ENCODE measurements at regions not wholly inside any gene's neighbourhood (a gene's known extent, or its start where the extent isn't known, plus 50 kb on each side); places are given as distances from the start of the nearest gene placed in this dataset.
"Not testable (repeated sequence)": the region's sequence is repeated elsewhere in the genome, so short reads cannot be mapped to it uniquely, and the experiment has no call there.

DNA sequence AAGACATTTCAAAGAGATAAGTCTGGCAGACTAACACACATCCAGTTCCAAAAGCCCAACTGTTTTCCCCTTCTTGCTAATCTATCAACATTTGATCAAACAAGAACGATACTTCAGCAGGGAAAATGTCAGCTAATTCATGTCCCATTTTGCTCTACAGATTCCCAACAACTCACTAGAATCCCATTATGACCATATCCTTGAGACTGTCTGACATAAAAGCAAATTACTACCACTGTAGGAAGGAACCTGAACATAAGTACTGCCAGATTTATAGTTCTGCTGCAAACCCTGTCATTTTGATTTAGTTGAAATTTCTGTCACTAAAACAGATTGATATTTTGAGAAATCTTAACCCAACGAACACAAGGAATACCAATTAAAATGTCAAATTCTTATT, 193.0 kb upstream of the REG3G start:
- DNase-seq (ENCODE audit: low spot score): no peak

DNA sequence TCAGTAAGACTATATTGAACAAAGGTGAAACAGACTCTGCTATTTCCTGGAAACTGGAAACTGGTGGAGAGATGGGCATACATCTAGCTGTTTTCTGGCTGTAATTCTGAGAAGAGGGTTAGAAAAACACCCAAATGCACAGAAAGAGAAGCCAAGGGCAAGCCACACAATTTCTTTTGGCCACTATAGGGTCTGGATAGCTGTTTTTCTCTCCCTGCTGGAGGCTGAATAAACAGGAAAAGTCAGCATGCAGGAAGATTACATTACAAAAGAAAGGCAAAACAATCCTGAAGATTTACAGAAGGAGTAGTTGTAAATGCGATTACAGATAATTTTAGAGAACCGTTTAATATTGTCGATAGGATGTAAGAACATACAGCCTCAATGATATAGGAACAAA, 186.2 kb upstream of the REG3G start:
- DNase-seq (ENCODE audit: low spot score): no peak

DNA sequence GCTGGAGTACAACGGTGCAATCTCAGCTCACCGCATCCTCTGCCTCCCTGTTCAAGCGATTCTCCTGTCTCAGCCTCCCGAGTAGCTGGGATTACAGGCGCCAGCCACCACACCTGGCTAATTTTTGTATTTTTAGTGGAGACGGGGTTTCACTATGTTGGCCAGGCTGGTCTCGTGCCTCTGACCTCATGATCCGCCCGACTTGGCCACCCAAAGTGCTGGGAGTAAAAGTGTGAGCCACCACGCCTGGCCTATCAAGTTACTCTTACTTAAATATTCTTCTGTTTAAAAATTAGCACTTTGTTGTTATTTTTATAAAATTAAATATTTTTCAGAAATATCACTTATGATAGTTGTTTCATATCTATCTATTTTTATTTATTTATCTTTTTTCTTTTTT, 185.2 kb upstream of the REG3G start:
- DNase-seq (ENCODE audit: low spot score): not testable (repeated sequence)

DNA sequence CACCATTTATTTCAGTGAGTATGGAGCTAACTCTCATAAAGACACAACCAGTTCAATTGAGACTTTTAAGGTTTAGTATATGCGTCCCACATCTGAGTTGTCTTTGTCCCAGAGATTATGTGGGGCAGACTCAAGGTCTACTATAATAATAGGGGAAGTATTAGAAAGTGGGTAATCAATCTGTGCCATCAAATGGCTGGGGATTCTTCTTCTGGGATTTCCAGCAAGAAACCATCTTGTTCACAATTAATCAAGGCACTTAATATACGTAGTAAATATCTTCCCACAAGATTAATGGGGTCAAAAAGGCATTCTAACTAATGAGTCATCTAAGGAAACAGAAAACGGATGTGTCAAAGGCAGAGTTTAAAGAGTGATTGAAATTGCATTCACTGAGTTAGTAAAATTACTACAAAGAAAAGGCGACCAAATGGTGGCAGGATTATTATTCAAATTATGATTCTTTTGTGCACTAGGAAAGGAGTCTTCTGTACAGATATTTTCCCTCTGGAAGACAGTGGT, 179.8 kb upstream of the REG3G start:
- DNase-seq (ENCODE audit: low spot score): no peak

DNA sequence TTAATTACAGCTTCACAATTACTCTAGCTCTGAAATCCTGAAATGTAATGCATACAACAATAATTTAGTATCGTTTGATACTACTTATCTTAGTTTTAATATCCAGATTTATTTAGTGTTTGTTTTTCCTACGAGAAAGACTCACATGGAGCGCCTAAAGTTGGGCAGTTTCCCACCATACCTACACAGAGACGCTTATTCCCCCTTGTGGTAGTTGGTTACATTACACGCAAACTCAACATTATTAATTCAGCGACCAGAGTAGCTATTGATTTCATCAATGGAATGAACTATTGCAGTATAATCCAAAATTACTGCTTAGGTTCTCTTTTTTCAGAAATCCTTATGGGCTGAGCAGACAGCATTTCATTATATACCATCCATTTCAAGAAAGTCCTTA, 164.0 kb upstream of the REG3G start:
- no peak for DNase-seq (ENCODE audit: low spot score)

DNA sequence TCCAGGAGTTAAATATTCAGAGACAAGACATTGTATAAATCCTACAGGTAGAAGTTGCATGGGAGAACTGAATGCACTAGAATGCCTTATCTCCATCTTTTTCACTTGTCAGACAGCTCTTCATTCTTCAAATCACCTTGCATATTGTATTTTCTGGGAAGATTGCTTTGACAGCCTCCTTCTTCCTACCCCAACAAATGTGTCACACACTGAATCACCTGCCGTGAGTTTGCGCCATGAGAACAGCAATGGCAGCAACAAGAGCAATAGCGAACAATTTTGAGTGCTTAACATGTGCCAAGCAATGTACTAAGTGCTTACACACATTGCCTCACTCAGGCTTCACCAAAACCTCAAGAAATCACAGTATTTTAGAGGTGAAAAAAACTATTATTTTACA, 161.3 kb upstream of the REG3G start:
- DNase-seq (ENCODE audit: low spot score): no peak

DNA sequence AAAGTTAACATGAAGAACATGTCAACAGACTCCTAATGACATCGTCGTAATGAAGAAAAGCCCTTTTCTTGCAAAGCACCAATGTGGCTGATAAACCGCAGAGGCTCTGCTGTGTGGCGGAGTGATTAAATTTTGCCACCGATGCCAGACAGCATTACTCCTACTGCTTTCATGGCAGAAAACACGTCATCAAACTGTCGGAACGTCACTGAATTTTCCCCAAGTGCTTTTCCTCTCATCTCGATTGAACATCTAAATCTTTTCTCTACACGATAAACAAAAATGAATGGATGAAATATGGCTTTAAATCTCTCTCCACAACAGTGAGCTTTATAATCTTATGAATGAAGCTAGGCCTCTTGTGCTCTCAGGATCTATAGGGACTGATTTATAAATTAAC, 159.8 kb upstream of the REG3G start:
- DNase-seq (ENCODE audit: low spot score): no peak

DNA sequence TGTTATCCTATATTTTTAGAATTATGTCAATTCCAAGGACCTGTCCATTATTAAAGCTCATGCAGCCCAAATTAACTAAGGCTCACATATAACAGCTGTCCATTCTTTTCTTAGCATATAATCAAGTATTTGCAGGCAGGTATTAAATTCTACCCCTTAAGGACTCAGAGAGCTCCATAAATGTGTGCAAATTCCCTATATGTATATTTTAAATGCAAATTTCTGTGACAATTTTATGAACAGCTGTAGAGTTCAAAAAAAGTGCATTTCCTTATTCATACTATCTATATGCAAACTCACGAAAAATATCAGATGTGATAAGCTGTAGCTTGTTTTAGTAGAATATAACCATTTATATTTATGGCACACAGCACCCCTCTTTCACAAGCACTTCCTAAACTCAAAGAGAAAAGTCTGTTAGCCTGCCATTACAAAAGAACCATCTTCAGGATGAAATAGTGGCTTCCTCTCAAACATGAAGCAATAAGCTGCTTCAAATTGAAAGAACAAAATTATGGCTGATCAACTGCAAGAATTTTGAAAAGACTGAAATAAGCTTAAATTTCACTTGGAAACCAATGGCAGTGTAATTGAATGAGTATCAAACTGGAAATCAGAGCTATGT, 155.0 kb upstream of the REG3G start:
- DNase-seq (ENCODE audit: low spot score): no peak

DNA sequence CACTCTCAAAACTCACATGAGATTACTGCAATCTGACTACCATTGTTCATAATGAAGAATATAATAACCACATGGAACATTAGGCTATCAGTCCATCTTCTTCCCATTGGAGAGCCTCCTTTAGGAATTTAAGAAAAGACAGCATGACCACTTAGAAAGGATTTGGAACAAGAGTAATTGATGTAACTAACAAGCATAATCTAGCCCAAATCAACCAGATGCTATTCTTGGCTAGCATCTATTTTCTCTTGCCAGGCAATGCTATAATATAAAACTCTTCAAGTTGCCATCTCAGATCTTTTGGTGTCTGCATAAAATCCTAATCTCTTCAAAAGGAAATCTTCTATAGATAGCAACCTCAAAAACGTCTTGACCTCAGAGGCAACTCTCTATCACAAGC, 152.0 kb upstream of the REG3G start:
- DNase-seq (ENCODE audit: low spot score): no peak

DNA sequence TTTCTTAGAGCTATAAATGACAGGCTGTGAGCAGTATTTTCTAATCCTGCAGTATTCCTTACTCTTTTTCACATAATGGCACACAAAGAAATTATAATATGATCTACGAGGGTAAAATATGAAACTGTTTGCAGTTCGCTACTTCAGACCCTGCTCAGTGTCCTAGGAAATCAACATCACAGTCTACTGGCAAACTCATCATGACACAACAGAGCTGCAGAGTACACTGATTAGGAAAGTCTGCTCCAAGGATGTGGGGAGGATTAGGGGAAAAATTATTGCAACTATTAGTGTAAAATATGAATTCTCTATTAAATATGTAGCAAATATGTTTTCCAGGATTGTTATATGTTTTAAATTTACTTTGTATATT, 149.2 kb upstream of the REG3G start:
- no peak for DNase-seq (ENCODE audit: low spot score)

DNA sequence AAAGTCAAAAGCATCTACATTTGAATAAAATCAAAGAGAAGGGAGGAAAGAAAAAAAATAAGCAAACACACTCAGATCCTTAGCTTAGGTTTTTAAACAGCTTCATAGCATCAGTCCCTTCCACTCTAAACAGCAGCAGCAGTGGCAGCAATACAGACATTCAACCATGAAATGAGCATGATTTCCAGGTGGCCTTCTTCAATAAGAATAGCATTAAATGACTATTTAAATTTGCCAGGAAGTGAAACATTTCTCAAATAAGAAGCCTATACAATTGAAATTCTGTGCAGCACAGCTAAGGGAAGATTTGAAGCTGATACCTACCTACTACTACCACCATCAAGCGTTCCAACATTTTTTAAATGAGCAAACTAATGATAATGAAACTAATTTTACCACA, 138.1 kb upstream of the REG3G start:
- DNase-seq (ENCODE audit: low spot score): no peak

DNA sequence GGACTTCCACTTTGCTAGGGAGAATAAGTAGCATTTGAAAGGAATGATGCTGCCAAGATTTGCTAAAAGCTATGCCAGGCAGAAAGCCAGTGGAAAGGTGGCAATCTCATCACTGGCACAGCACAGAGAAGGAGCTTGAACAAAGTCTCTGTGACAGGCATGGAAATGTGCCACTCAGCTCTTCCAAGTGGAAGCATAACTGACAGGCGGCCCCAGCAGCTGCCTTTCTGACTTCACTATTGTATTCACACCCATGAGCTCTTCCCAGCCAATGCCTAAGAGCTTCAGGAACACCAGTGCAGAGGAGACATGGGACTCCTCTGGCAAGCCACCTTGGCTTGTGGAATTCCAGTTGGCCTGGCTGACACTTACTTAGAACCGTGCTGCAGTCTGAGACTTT, 134.6 kb upstream of the REG3G start:
- no peak for DNase-seq (ENCODE audit: low spot score)

DNA sequence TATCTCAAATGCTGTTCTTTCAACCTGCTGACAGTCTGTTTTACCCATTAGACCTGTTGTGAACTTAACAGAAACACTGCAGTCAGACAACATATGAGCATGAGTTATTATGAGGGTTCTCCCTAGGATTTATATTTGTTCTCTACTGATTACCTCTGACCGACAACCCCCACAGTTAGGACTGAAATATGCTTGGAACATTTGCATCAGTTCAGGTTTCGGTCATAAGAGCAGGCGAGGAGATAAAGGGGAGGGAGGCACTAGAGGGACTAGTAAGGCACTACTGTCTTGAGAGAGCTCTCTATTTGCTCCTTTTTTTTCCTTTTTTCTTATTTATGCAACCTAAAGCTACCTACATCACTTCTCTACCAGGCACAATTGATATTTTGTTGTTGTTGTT, 133.2 kb upstream of the REG3G start:
- DNase-seq (ENCODE audit: low spot score): no peak

DNA sequence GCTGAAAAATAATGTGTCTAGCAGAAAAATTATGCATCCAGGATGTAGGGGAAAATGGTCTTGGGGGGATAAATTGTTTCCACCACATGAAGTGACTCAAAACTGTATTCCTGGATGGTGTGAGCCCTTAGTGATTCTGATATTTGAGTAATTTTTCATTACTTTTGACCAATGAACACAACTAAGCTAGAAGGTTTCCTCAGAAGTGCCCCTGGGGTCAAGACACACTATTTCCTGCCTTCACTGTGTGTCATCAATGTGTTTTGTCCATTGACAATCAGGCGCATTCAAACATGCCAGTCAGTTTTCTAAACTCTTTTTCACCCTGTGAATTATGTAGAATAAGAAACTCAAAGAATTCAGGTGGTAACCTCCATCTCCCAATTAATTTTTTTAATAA, 130.5 kb upstream of the REG3G start:
- no peak for DNase-seq (ENCODE audit: low spot score)

DNA sequence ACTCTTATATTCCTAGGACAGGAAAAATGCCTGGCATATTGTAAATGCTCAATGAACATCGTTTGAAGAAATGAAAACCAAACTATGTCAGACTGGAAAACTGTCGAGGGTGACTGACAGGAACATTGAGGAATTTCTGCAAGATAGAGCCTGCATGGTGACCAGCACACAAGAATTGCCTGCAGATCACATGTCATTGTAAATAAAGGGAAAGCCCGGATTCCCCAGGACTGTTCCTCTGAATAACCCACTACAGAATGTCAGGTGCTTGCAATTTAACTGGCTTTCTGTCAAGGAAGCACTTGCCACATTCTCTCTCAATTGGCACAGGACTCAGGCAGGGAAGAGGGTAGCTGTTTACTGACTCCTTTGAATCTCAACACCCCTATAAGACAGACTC, 129.0 kb upstream of the REG3G start:
- no peak for DNase-seq (ENCODE audit: low spot score)

DNA sequence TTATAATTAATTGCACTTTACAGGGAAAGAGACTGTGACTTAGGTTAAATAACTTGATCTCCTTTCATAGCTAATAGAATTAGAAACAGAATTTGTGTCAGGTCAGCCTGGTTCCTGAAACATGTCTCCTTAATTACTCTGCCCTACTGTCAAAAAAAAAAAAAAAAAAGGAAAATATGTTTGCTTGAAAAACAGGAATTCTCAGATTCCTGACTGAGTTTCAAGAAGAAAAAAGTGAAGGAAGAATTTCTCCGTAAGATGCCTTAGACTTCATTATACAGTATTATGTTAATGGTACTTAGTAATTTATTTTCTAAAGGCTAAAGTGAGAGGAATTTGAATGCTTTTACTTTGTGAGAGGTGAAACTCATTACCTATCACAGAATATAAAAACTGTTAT, 118.4 kb upstream of the REG3G start:
- DNase-seq (ENCODE audit: low spot score): no peak

DNA sequence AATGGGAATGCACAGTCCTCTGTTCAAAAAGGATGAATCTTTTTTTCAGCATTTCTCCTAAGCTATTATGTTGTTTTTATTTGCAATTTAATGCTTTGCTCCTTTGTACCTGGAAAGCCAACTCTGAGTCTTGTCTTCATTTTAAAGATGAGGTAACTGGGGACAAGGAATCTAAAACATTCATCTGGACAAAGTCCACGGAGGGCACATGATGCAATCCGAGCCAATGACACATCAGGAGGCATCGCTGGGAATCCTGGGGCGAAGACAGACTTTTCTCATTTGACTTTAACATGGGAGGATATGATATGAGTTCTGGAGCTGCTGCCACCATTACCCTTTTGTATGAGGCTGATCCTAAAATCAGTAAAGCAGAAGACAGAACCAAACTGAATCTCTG, 116.5 kb upstream of the REG3G start:
- no peak for DNase-seq (ENCODE audit: low spot score)

DNA sequence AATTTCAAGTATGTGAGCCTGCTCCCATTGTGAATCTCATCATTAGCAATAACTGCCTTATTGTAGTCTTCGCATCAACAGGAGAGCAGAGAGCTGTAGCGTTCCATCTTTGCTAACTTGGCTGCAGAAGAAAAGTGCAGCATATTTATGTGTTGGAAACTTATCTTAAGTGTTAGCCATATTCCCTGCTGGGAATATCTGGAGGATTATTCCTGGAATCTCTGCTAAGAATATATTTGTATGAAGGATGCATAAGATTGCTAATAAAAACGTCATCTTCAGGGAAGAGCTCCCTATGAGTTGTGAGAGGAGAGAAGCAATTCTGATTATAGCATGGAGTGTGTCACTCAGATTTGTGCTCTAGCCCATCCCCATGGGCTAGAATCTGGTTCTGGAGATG, 115.1 kb upstream of the REG3G start:
- no peak for DNase-seq (ENCODE audit: low spot score)

DNA sequence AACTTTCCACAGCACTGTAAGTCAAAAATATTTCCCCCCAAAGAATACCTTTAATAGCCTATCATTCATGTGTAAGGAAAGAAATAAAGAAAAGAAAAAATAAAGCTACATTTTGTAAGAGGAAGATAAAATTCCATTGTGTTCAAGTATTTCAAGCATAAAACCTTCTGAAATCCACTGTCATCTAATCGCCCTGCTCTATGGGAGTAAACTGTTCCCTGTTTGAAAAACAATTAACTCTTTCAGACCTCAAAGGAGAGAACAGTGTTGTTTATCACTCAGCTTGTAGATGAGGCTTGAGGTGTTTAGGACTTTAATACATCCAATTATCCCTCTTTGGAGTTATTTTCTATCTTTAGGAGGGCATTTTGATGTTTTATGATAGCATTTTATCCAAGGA, 112.2 kb upstream of the REG3G start:
- DNase-seq (ENCODE audit: low spot score): no peak

DNA sequence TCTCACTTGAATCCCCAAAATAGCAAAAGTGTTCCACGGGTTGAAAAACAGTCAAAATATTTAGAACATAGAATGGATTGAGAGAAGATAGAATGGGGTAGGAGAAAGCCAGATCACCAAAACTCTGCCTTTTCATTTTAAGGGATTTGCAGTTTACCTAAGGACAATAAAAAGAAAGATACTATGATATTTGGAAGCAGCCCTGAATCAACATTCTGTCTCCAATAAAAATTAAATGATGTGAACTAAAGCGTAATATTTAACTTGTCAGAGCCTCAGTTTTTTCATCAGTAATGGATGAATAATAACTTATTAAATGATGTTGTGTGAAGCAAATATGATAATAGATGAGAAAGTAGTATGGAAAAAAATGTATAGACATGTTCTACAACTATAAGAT, 100.2 kb upstream of the REG3G start:
- no peak for DNase-seq (ENCODE audit: low spot score)

DNA sequence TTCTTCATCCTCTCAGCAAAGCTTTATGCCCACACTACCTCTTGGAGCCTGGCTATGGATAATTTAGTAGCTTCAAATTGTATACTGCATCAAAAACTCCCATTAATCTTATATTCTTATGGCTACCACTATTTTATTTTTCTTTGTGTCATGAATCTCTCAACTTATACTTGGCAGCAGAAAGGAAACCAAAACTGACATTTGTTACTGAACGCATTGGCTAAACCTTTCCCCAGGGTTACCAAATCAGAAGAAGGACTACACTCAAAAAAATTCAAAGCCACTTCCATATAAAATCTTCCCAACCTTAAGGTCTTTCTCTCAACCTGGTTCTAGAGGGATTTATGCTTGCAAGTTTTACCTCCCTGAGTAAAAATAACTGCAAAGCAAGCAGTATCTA, 97.0 kb upstream of the REG3G start:
- no peak for DNase-seq (ENCODE audit: low spot score)

DNA sequence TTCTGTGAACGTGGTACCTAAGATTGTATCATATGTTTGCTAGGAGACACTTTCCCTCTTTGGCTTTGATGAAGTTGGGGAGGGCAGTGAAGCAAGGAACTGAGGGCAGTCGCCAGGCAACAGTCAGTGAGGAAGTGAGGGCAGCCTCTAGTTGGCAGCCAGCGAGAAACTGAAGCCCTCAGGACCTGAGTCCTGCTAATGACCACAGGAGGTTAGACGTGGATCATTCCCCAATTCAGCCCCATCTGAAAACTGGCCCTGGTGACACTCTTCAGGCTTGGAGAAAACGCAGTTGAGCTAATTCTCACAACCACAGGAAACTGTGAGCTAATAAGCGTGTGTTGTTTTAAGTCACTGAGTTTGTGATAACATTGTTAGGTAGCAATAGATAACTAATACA, 84.5 kb upstream of the REG3G start:
- DNase-seq (ENCODE audit: low spot score): no peak

DNA sequence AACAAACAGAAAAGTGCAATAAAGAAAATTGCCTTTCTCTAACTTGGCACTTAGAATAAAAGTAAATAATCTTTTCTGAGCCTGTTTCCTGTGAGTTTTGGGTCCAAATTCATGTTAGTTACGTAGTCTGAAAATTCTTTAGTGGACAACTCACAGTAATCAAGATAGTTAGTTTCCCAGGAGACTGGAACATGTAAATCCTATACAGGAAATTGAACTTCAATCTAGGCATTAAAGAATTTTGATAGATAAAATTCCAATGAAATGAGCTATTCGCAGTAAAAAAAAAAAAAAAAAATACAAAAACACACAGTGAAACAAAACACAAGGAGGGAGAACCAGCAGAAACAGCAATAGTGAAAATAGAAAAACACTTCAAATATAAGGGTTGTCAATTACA, 83.8 kb upstream of the REG3G start:
- DNase-seq (ENCODE audit: low spot score): no peak

DNA sequence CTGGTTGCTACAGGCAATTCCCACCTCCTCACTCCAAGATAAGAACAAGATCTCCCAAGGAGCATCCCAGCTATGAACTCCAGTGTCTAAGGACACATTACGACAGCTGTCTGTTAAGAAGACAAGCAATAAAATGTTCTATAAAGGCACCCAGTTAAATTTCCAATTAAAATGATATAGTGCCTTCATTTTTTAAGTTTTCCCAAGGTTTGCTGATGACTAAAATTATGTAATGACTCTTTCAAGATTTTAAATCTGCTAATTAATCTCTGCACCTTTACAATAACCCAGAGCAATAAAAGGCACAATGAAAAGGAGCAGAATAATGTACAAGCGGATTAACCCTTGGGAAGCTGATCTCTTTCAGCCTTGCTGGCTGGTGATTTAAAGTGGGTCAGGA, 61.6 kb upstream of the REG3G start:
- DNase-seq (ENCODE audit: low spot score): no peak

DNA sequence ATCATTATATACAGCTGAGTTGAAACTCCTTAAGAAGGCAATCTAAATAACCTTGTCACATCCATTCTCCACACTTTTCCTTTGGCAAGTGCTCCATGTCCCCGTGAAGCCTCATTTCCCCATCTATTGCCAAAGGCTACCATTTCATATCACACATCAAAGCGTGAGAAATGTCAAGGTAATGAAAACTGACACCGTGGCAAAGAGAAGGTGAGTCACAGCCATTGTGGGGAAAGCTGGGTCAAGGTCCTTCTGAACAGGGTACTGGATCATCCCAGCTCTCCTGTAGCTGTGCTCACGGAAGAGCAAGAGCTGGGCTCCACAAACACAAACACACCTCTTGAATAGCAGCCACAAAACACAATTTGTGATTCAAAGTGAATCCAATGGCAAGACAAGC, 58.2 kb upstream of the REG3G start:
- no peak for DNase-seq (ENCODE audit: low spot score)

All from hematopoietic multipotent progenitor cell treated with erythropoietin and hydrocortisone succinate and interleukin-3 and kit ligand, for 17 days (in vitro differentiated cells).